GM12872 (cell line): ENCODE measurements at regions not wholly inside any gene's neighbourhood (a gene's known extent, or its start where the extent isn't known, plus 50 kb on each side); places are given as distances from the start of the nearest gene placed in this dataset.
A peak's percentile ranks its signal among the peaks of the same experiment; 100 is the strongest.

Source experiments
- TF ChIP-seq, protein P1 (sequence below): IDR thresholded peaks from 3 replicates; pipeline ENCODE4 v1.5.1; 2011; ENCODE audit warnings: low read depth, mild to moderate bottlenecking, low read length, moderate library complexity; ENCODE audit not compliant: insufficient read depth

DNA sequence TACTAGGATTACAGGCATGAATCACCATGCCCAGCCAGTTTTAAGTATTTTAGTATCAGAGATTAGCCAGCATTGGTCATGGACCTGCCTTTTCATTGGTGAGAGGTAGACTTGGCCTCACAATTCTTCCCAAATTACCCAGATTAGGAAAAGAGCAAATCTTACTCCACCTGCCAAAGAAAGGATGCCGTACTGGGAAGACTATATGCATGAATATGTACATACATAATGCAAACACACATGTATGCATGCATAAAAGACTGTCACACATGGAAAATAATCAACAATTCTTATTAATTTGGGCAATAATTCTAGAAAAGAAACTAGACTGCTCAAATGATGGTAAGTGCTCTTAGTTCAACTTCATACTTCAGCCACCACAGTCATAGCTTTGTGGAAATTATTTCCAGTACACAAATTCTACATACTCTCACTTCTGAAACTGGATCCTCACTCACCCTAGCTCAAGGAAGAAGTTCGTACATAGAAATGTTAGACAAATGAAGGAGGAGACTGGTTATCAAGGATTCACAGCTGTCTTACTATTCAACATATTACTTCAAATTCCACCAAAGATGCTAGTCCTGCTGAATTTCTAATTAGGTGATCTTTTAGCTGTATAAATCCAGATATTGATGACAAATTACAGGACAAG, 73.7 kb downstream of the MINAR2 start:
- TF ChIP-seq, protein P1, sequence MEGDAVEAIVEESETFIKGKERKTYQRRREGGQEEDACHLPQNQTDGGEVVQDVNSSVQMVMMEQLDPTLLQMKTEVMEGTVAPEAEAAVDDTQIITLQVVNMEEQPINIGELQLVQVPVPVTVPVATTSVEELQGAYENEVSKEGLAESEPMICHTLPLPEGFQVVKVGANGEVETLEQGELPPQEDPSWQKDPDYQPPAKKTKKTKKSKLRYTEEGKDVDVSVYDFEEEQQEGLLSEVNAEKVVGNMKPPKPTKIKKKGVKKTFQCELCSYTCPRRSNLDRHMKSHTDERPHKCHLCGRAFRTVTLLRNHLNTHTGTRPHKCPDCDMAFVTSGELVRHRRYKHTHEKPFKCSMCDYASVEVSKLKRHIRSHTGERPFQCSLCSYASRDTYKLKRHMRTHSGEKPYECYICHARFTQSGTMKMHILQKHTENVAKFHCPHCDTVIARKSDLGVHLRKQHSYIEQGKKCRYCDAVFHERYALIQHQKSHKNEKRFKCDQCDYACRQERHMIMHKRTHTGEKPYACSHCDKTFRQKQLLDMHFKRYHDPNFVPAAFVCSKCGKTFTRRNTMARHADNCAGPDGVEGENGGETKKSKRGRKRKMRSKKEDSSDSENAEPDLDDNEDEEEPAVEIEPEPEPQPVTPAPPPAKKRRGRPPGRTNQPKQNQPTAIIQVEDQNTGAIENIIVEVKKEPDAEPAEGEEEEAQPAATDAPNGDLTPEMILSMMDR, result no peak

DNA sequence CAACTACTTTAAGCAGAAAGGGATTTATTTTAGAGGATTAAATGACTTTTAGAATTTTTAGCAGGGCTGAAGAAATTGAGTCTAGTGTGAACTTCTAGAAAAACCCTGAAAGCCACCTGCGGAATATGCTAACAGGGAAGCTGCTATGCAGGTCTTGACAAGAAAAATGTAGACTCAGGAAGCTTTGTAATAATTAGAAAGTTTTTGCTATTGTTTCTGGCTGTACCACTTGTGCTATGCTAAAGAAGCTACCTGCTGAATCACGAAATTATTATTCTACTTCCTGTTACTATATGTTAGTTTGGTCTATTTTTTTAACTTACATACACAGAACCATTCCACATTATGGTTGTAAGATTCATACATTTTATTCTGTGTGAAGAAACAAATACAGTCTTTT, 74.0 kb upstream of the CHSY3 start:
- TF ChIP-seq, protein P1, result no peak

- TF ChIP-seq, protein P1, result no peak
Observed at GRCh38 chr5:129836321-129836720, 67.9 kb upstream of the CHSY3 start.

DNA sequence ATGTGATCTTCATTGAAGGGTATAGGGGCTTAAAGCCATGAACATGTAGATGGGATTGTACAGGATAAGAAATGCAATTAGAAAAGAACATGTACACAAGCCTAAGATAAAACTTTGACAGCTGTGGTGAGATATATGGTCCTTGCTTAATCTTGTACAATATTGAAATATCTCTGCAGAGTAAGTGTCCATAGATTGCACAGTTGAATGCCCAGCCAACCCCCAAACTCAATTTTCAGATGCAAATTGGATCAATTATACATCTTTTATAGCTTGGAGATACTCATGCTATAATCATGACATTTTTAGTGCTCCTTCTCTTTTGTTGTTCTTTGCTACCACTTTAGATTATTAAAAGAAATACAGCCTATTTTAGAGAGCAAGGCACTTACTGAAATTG, 59.5 kb upstream of the CHSY3 start:
- TF ChIP-seq, protein P1, result no peak

DNA sequence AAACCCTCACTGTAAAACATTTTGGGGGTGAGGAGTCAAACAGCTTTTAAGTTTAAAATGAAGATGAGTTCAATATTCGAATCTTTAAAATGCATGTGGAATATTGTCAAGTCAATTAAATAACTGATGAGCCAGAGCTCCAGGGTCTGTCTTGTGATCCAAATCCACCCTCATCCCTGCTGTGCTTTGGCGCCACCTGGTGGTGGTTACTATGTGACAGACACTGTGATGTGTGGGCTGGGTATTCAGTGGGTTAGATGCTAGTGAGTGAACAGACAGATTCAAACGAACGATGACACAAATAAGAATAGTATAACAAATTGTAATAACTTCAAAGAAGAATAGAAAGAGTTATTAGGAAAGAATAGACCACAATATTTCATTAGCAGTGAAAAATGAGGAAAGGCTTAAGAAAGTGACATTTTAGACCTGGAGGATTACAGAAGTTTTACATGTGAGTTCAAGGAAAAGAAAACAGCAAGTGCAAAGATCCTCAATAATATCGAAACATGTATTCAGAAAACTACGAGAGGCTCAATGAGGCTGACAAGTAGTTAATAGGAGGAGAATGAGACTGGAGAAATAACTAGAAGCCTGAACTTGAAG, 51.4 kb upstream of the CHSY3 start:
- TF ChIP-seq, protein P1, result peak; percentile 87

- TF ChIP-seq, protein P1, result no peak
Observed at GRCh38 chr5:129853588-129853987, 50.7 kb upstream of the CHSY3 start.
